ENCODE measurements at regions not wholly inside any gene's neighbourhood (a gene's known extent, or its start where the extent isn't known, plus 50 kb on each side); places are given as distances from the start of the nearest gene placed in this dataset.

GRCh38 chr13:79675931-79676660 is 195.1 kb downstream of the NDFIP2 start:
- DNase-seq (ENCODE audit: low spot score) (no peak), FAIRE-seq (no peak)

GRCh38 chr13:79674765-79675515 is 194.0 kb downstream of the NDFIP2 start:
- FAIRE-seq (no peak), DNase-seq (ENCODE audit: low spot score) (no peak)

GRCh38 chr13:79673993-79674377 is 193.0 kb downstream of the NDFIP2 start:
- DNase-seq (ENCODE audit: low spot score) (no peak), FAIRE-seq (no peak)

- DNase-seq (ENCODE audit: low spot score) (no peak), FAIRE-seq (no peak)
Observed at GRCh38 chr13:79673310-79673992, 192.5 kb downstream of the NDFIP2 start.

- FAIRE-seq, result no peak
Observed at GRCh38 chr13:79671420-79671819, 190.5 kb downstream of the NDFIP2 start.

GRCh38 chr13:79668201-79668752 is 187.3 kb downstream of the NDFIP2 start:
- FAIRE-seq (no peak), DNase-seq (ENCODE audit: low spot score) (no peak)

More at GRCh38 chr13:79671420-79671819, 190.5 kb downstream of the NDFIP2 start:
- DNase-seq (ENCODE audit: low spot score), result no peak

- FAIRE-seq, result no peak
- no peak for DNase-seq (ENCODE audit: low spot score)
Observed at GRCh38 chr13:79667771-79668170, 186.8 kb downstream of the NDFIP2 start.

- no peak for FAIRE-seq
Observed at GRCh38 chr13:79663977-79664636, 183.2 kb downstream of the NDFIP2 start.

GRCh38 chr13:79663435-79663834 is 182.5 kb downstream of the NDFIP2 start:
- DNase-seq (ENCODE audit: low spot score) (no peak), FAIRE-seq (no peak)

More at GRCh38 chr13:79663977-79664636, 183.2 kb downstream of the NDFIP2 start:
- DNase-seq (ENCODE audit: low spot score), result no peak

GRCh38 chr13:79662882-79663281 is 181.9 kb downstream of the NDFIP2 start:
- FAIRE-seq (no peak), DNase-seq (ENCODE audit: low spot score) (no peak)

GRCh38 chr13:79660361-79660760 is 179.4 kb downstream of the NDFIP2 start:
- FAIRE-seq (no peak), DNase-seq (ENCODE audit: low spot score) (no peak)

GRCh38 chr13:79659121-79659521 is 178.2 kb downstream of the NDFIP2 start:
- no peak for FAIRE-seq

GRCh38 chr13:79658333-79658975 is 177.5 kb downstream of the NDFIP2 start:
- no peak for DNase-seq (ENCODE audit: low spot score)
- FAIRE-seq, result no peak

More at GRCh38 chr13:79659121-79659521, 178.2 kb downstream of the NDFIP2 start:
- DNase-seq (ENCODE audit: low spot score), result no peak

- DNase-seq (ENCODE audit: low spot score) (no peak), FAIRE-seq (no peak)
Observed at GRCh38 chr13:79655509-79655908, 174.6 kb downstream of the NDFIP2 start.

- DNase-seq (ENCODE audit: low spot score) (no peak), FAIRE-seq (no peak)
Observed at GRCh38 chr13:79654520-79654919, 173.6 kb downstream of the NDFIP2 start.

- FAIRE-seq (no peak), DNase-seq (ENCODE audit: low spot score) (no peak)
Observed at GRCh38 chr13:79650688-79651087, 169.7 kb downstream of the NDFIP2 start.

- no peak for DNase-seq (ENCODE audit: low spot score)
- FAIRE-seq, result no peak
Observed at GRCh38 chr13:79648191-79648590, 167.2 kb downstream of the NDFIP2 start.

GRCh38 chr13:79647533-79647932 is 166.6 kb downstream of the NDFIP2 start:
- no peak for FAIRE-seq
- no peak for DNase-seq (ENCODE audit: low spot score)

GRCh38 chr13:79646880-79647279 is 165.9 kb downstream of the NDFIP2 start:
- FAIRE-seq, result no peak
- DNase-seq (ENCODE audit: low spot score), result no peak

GRCh38 chr13:79645569-79645968 is 164.6 kb downstream of the NDFIP2 start:
- FAIRE-seq (no peak), DNase-seq (ENCODE audit: low spot score) (no peak)

GRCh38 chr13:79642596-79642995 is 161.6 kb downstream of the NDFIP2 start:
- FAIRE-seq (no peak), DNase-seq (ENCODE audit: low spot score) (no peak)

Data from urothelium cell line (cell line).